HG02943 (cell line): ENCODE measurements at regions not wholly inside any gene's neighbourhood (a gene's known extent, or its start where the extent isn't known, plus 50 kb on each side); places are given as distances from the start of the nearest gene placed in this dataset.

Experiments used
- ATAC-seq: cut with Tn5 transposase; IDR thresholded peaks from one replicate; pipeline ENCODE4 v1.9.1; 2021; ENCODE audit warnings: mild to moderate bottlenecking, low read depth, moderate library complexity; ENCODE audit not compliant: unreplicated experiment

- no peak for ATAC-seq
Observed at GRCh38 chr10:125555267-125555666, 127.7 kb downstream of the TEX36 start.

- no peak for ATAC-seq
Observed at GRCh38 chr10:125554753-125555152, 128.2 kb downstream of the TEX36 start.

GRCh38 chr10:125554016-125554703 is 128.8 kb downstream of the TEX36 start:
- no peak for ATAC-seq

- ATAC-seq: no peak
Observed at GRCh38 chr10:125553091-125553490, 129.9 kb downstream of the TEX36 start.

- ATAC-seq: no peak
Observed at GRCh38 chr10:125551247-125551646, 131.7 kb downstream of the TEX36 start.

GRCh38 chr10:125550362-125550761 is 132.6 kb downstream of the TEX36 start:
- ATAC-seq: no peak

GRCh38 chr10:125549653-125550052 is 133.3 kb downstream of the TEX36 start:
- ATAC-seq: no peak

GRCh38 chr10:125548878-125549277 is 134.1 kb downstream of the TEX36 start:
- ATAC-seq: no peak

- no peak for ATAC-seq
Observed at GRCh38 chr10:125548356-125548755, 134.6 kb downstream of the TEX36 start.

GRCh38 chr10:125547010-125547650 is 135.8 kb downstream of the TEX36 start:
- ATAC-seq: no peak

- ATAC-seq: no peak
Observed at GRCh38 chr10:125543796-125544195, 139.2 kb downstream of the TEX36 start.

GRCh38 chr10:125538947-125539731 is 143.8 kb downstream of the TEX36 start:
- no peak for ATAC-seq

- ATAC-seq: no peak
Observed at GRCh38 chr10:125536236-125536635, 146.7 kb downstream of the TEX36 start.

- no peak for ATAC-seq
Observed at GRCh38 chr10:125535559-125535958, 147.4 kb downstream of the TEX36 start.

- no peak for ATAC-seq
Observed at GRCh38 chr10:125534515-125534914, 148.4 kb downstream of the TEX36 start.

GRCh38 chr10:125533866-125534265 is 149.1 kb downstream of the TEX36 start:
- ATAC-seq: no peak

- ATAC-seq: no peak
Observed at GRCh38 chr10:125531465-125531864, 151.5 kb downstream of the TEX36 start.

- ATAC-seq: no peak
Observed at GRCh38 chr10:125523347-125523746, 159.6 kb downstream of the TEX36 start.

GRCh38 chr10:125521721-125522680 is 161.0 kb downstream of the TEX36 start:
- ATAC-seq: no peak

GRCh38 chr10:125520968-125521367 is 162.0 kb downstream of the TEX36 start:
- ATAC-seq: no peak
